ENCODE measurements at regions not wholly inside any gene's neighbourhood (a gene's known extent, or its start where the extent isn't known, plus 50 kb on each side); places are given as distances from the start of the nearest gene placed in this dataset.

DNA sequence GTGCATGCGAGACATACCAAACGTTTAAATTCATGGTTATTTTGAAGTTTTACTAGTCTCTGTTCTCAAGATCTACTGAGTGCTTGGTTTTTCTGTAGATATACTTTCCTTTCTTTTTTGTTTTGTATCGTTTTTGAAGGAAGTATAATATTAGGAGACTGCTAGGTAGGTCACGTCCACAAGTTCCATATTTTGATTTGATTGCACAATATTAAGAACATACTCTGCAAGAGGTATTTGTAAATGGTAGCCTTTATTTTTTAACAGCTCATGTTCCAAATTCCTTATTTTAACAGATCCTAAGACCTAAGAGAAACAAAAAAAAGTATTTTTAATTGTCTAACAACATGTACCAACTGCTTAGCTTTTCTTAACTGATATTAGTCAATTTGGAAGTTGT, 156.7 kb downstream of the SERPINI1 start:
- no peak for DNase-seq

DNA sequence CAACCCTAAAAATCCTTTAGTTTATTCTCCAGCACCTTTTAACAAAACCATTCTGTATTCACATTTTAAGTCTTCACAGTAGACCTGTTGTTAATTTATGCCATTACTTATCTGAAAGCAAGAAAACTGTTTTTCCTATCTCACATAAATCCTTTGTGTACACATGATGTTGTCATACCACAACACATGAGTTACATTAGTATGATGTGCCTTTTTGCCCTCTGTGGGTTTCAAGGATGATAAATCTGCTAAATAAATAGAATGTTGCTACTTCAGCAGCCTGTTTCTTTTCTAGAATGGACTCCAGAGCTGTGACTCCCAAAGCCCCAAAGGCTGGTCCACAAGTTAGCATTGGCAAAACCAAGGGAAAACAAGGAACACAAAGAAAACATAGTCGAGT, 151.6 kb downstream of the SERPINI1 start:
- no peak for DNase-seq

DNA sequence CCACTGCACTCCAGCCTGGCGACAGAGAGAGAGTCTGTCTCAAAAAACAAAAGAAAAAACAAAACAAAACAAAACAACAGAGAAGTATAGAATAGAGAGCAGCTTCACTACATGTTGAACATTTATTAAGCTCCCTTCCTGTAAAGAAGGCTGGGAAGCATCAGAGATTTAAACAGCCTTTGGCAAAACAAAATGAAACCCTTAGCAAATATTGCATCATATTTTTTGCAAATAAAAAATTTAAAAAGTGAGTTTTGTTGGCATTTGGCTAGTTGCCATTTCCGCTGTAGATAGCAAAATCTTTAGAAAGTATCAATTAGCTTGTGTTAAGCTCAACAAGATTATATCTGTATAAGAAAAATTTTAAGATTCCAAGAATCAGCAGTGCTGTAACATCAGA, 151.2 kb downstream of the SERPINI1 start:
- DNase-seq, result no peak

DNA sequence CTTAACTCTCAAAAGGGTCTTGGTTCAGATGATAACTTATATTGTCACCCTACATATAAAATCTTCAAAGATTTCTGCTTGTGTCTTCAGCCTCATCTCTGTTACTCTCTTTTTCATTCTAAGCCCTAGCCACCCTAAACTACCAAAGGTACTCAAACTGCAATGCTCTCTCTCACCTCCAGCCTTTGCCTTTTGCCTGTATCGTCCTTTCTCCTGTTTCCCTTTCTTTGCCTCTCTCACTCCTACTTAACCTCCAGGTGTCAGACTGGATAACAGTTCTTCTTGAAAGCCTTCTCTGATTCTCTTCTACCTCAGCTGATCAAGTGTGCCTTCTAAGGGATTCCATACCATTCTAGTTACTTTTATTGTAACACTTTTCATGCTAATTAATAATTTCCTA, 149.8 kb downstream of the SERPINI1 start:
- no peak for DNase-seq

DNA sequence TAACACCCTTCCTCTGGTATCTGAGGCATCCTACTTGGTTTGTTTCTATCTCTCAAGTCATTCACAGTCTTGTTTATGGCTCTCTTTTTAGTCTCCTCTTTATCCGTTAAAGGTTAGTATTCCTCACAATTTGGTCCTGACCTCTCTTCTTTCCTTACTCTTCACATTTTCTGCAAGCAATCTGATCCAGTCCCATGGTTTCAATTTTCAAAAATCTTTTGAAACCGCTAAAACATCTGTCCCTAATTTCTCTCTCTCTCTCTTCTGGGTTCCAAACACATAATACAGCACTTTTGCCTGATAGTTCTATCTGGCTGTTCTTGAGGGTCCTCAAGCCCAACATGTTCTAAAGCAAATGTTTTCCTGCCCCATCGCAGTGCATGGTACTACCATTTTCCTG, 149.0 kb downstream of the SERPINI1 start:
- DNase-seq, result no peak

DNA sequence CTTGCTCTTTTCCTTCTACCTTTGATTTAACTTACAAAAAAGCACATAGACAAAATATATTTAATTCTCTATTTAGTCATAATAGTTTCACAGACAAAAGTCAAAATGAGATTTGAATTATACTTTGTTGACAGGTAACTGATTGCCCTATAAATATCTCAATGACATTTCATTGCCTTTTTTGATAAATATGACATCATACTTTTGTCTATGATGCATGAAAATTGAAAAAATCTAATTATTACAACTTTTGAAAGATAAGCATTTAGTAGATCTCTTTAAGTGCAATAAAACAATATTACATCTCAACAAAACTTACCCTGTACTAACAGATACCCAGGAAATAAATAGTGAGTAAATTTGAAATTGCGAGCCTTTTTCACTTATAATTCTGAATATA, 147.9 kb downstream of the SERPINI1 start:
- no peak for DNase-seq

DNA sequence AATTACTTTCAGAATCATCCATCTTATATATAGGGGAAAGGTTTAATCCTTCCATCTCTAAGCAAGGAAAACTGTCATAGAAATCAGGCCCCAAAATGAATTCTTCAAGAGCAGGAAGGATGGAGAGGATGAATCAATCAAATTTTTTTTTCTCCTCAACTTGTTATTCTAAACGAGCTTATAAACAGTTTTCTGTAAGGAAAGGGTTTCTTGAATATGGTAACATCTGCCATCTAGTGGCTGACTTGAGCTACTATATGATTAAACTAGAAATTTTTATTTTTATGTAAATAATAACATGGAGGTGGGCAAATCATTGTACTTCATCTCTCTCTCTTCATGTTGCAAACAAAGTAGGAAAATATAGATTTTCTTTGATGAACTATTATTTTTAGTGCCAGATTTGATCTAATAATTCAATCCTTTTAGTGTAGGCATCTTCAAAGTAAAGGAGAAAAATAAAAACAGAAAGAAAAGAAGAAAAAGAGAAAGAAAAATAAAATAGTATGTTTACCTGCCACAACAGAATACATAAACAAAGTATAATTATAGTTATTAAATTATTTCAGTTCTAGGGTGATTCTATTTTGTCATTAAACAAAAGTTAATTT, 146.6 kb downstream of the SERPINI1 start:
- no peak for DNase-seq

DNA sequence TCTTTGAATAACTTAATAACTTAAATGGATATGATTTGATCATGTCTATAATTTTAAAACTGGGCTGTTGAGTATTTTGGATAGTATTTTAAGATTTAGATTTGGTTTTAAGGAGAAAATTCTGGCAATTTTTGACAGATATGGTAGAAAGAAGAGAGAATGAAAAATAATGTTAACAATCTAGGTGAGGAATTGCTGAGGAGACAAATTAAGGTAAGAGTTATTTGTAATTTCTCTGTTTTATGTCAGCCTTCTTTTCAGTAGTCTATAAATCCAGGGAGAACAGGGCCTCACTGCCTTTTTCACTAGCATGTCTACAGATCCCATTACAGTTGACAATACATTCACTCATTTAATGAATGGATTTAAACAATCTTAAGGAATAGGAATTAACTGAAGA, 144.7 kb downstream of the SERPINI1 start:
- no peak for DNase-seq

DNA sequence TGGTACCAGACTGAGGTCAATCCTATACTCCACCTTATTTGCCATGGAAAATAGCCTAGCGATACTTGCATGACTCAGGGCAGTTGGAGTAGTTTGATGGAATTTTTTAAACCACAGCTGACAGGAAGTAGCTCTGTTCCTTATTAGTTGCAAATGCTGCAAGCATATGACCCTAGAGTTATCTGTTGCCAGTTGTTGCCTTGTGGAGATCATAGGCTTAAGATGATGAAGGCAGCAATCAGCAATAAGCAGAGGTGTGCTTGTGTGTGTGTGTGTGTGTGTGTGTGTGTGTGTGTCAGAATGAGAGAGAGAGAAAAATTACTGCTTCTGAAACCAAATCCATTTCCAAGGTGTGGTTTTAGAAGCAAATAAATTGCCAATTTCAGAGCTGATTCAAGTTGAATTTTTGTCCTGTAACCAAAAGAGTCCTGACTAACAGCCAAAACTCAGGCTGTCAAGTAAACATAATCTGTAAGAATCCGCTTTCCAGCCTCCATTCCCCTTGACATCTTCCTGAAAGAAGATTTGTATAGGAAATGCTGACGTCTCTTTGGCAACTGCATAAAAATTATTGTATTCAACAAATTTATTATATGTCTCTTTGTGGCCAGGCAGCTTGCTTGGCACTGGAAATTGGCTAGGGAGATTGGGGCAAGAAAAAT, 141.2 kb downstream of the SERPINI1 start:
- peak; percentile 58 for DNase-seq
